HG03571 (cell line): ENCODE measurements at regions not wholly inside any gene's neighbourhood (a gene's known extent, or its start where the extent isn't known, plus 50 kb on each side); places are given as distances from the start of the nearest gene placed in this dataset.

Experiments used
- ATAC-seq: cut with Tn5 transposase; IDR thresholded peaks from one replicate; pipeline ENCODE4 v1.9.1; 2021; ENCODE audit not compliant: unreplicated experiment

DNA sequence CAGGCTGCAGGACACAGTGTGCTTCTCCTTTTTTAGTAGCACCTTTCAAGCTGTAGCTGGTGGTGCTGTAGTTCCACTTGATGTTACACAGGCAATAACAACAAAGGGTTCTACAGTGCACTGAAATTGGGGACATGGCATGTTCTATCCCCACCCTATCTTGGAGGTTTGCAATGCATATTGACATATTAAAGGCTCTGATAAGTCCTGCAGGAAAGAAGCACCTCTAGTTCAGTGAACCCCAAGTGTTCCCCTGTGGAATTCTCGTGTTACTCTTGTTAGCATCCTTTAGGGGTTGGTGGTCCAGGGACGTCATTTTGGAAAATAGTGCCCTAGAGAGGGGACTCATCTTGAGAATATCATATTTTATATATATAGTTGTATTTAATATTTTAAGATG, 337.6 kb downstream of the DHX35 start:
- ATAC-seq: no peak

DNA sequence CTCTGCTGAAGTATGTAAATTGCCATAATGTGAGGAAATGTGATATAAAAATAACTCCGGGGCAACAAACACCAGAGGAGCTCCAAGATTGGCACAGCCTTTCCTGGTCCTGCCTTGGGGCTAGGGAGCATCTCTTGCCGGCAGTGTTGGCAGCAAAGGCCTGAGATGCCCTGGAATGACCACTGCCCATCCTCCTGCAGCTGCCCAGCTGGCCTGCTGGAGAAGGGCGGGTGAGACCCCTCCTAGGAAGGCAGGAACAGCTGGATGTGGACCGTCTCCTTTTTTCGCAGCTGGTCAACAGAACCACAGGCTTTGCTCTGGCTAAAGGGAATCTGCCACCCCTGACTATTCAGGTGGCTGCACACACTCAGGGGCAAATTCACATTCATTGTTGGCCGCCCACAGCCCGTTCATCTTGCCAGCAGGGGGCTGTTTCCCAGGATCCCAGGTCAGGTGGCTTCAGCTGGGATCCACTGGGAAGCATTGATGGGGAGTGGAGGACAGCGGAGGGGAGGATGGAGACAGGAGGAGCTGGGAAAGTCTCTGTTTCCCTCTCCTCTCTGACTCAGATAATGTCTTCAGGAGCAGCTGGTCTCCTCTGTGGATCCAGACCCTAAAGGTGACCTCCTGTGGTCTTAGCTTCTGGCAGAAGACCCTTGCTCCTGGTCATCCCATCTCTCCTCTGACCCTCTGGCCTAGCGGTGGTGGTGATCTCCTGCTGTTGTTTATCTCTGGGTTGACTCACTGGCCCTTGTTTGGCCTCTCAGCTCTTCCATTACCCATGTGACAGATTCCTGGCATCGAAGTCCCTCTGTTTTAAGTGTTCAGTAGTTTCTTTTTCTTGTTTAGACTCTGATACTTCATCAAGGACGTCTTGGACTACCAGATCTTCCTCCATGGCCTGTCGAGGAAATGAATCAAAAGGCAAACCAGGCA, 336.7 kb downstream of the DHX35 start:
- no peak for ATAC-seq

DNA sequence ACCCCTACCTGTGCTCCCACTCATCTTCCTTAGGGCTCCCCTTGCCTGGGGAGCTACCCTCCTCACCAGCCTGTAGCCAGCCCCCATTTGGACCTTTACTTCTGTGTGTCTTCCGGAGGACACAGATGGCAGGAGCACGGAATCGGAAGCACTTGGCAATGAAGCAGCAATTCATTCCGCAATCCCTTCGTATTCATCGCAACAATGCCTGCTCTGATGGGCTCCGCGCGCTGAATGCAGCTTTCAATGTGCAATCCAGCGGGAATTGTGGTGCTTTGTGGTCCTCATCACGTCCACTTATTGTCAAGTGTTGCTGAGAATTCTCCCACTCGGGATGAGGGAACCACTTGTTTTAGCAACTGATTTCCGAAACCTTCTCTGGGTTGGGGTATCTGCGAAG, 336.0 kb downstream of the DHX35 start:
- no peak for ATAC-seq

DNA sequence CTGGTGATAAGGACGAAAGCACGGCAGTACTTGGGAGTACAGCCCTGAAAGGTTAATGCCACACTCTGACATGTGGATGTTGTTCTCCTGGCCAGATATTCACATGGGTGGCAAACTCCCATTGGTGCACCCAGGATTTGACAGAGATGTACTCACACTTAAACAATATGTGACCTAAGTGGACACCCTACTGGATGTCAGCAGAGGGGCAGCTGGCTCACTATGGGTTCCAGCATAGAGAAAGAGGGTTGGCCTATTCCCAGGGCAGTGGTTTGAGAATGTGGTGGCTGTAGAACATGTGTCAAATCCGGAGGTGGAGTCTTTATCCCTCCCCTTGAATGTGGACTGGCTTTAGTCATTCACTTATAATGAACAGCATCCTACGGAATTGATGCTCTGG, 333.2 kb downstream of the DHX35 start:
- no peak for ATAC-seq

DNA sequence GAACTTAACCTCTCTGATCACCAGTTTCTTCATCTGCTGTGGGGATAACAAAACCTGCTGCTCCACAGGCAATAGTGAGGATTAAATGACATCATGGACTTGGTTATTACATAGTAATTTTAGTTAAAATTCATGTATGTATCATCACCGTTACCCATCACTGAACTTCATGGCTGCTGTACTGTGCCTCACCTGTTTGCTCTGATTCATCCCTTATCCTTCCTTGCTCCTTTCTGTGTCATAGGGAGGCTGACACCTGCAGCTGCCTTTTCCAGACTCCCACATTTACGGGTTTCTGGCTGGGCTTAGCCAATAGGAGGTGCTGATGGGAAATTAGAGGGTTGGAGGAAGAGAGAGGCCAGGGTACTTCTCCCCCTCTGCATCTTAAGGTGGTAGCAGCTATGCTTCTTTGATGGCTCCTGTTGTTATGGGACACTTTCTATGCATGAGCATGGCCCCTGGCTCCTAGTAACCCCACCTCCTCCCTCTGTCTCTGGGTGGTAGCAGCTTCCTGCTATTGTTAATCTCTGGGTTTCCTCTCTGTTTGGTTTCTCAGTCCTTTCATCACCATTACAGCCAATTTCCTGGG, 332.1 kb downstream of the DHX35 start:
- no peak for ATAC-seq

DNA sequence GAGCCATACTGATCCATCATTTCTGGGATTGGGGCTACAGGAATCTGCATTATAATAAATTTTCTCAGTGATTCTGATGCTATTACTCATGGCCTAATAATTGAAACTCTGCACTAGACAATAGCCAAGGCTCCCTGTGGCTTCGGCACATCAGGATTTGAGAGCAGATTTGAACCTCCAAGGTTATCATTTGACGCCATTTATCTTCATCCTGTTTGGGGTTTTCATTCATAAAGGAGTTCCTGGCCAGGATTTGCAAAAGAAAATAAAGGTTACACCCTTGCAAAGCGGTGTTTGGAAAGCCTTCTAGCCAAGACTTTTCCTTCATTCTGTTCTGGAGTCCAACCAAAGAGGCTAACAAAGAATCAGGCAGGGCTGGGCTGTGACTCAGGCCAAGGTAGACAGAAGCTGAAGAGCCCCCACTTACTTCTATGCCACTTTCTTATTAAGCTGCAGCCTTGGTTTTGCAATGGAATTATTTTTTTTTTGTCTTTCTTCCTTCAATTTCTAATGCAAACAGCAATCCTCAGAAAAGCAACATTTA, 330.1 kb downstream of the DHX35 start:
- ATAC-seq: no peak

DNA sequence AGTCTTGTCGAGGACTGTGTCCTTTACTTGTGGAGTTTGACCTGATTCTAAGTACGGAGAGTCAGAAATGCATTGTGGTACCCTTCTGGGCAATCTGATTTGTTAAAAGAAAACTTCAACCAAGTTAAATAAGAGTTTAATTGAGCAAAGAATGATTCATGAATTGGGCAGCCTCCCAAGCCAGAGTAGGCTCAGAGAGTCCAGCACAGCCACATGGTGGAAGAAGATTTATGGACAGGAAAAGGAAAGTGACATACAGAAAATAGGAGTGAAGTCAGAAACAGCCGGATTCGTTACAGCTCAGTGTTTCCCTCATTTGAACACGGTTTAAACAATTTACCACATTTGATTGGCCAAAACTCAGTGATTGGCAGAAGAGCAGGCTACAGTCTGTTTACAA, 329.2 kb downstream of the DHX35 start:
- no peak for ATAC-seq

DNA sequence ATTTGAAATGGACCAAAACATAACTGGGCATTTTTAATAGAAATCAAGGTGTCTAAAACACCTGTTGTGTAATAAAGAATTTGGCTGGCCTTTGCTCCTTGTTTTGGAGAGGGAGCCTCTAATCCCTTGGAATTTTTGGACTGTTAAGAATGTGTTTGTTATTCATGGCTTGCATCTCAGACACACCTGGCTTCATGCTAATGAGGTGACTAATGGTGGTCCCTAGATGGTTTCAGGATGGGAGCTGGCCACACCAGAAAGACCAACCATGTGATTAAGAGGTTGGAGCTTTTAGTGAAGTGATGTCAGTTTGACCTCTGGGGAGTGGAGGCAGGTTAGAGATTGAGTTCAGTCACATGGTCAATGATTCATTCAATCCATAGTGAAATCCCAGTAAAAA, 328.4 kb downstream of the DHX35 start:
- no peak for ATAC-seq

DNA sequence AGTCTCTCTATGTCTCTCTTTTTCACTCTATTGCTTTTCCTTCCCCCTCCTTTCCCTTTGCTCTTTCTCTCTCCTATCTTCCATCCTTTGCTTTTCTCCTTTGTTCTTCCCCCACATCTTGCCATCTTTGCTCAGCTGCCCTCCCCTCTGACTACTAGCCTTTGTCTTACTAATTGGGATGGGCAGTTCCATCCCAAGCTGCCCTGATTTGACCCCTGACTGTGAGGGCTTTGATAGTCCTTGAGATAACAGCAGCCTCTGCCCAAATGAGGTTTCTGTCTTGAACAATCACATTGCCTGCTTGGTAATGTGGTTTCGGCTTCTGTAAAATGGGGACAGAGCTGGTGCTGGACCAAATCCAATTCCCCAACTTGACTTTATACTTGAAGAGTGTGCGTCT, 327.7 kb downstream of the DHX35 start:
- no peak for ATAC-seq

DNA sequence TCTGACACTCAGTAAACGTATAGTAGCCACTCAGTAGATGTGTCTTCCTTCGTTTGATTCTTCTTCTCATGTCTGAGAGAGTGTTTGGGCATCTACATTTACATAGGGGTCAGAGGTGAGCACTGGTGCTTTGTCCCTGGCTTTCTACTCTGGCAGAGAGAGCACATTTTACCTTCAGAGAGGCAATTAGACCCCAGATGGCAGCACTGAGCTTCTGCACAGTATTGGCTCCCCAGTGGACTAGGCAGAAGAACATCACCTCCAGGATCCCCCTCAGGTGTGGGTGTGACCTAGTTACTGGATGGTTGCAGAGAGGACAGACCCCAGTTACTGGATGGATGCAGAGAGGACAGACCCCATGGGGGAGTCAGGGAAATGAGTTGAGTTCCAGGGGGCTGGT, 327.2 kb downstream of the DHX35 start:
- no peak for ATAC-seq

DNA sequence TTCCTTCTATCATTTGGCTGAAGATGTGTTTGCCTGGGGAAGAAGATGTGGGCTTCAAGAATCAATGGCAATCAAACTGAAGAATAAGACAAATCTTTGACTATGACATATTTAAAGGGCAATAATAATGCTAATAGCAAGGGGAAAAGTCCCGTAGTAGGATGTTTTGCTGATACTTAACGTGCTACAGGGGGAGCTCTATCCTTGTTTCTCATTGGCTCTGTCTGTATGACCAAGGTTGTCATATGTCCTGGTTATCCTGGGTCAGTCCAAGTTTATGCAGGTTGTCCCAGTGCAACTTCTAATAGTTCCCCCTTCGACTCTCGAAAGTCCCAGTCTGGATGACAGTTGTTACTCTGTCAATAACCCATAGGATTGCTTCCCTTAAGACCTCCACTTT, 321.3 kb downstream of the DHX35 start:
- no peak for ATAC-seq

DNA sequence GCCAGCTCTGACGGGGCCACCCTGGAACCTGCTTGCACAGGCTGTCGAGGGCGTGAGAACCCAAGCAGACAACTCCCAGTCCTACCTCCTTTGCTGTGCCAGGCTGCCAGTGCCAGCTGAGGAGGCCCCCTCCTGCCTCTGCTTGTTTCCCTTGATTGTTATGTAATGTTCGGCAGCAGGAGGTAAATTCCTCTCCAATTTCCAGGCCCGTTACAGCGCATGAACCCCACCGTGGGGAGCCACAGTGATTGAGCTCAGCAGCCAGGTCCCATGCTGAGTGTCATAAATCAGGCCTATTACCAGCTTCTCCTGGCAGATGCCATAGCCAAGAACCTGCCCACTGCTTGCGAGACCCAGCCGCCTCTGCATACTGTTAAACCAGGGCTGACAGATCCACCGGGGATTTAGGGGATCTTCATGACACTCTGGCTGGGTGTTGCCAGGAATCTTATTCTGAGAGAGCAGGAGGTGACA, 320.5 kb downstream of the DHX35 start:
- ATAC-seq: no peak

DNA sequence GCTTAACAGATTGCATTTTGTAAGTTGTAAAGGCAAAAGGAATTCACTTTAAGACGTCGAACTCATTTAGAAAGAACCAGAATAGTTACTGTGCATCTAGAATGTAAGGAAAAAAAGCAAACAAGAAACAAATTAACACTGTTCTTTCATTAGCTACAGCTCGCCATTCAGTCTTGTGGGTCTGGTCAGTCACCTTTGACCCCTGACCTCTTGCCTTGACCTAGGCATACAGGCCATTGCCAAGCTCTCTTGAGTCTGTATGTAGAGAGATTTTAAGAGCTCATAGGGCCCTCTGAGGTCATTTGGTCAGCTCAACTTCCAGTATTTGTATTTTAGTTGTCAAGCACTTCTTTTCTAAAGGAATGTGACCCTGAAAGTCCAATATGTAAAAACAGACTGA, 318.7 kb downstream of the DHX35 start:
- no peak for ATAC-seq

DNA sequence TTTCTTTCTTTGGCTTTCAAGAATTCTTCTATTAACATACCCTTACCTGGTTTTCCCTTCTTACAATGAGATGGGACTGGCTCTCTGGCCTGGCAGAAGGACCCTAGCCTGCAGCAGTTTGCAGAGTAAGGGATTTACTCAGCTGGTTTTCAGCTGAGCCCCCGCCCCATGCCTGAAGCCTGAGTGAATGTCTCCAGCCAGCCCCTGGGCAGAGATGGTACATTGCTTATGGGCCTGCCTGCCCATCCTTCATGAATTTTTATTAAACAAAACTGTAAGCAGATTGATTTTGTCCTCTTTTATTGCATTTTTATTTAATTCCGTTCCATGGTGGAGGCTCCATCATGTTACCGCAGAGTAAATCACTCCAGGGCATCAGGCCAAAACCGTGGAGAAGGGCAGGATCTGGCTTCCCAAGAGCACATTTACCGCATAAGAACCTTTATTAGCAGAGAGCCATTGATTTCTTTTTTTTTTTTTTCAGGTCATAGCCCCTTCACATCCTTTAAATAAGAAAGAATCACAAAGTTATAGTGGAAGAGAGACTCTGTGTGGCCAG, 316.2 kb downstream of the DHX35 start:
- no peak for ATAC-seq

DNA sequence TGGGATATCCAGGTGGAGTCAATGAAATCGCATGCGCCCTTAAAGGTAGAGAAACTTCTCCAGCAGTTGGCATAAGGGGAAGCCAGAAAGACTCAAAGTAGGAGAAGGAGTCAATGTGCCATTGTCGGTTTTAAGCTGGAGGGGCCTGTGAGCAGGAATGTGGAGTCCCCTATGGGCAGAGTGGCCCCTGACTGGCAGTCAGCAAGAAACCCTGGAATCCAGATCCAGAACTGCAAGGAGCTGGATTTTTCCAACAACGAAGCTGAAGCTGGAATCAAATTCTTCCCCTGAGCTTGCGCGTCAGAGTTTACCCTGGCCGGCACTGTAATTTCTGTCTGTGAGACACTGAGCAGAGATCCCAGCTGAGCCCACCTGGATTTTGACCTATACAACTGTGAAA, 315.0 kb downstream of the DHX35 start:
- ATAC-seq: no peak

DNA sequence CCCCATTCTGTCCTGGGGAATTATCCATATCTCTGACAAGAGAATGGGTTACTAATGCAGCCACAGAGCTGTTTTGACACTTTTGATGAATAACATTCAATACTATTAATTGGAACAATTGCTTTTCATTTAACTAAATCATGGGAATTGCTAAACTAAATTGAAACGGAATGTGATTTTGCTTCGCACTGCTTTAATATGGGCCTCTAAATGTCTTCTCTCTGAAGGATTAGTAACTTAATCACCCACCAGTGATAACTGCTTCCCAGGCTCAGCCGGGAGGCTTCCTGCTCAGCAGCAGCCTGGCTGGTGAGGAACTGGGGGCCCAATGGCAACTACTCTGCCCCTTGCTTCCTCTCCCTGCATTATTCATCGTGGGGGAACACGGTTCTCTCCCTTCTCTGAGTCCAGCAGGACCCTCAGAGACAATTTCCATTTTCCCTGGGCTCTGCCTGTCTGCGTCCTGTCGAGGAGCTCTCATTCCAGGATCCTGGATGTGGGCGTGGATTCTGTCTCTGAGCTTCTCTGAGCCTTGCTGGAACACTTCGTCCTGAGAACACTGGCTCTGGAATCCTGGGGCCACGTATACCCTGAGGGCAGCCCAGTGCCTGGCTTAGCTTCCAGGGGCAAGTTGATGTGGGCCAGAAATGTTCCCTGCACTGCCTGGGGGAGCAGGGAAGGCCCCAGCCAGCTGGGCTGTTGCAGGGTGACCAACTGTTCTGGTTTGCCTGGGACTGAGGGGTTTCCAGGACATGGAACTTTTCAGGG, 308.9 kb downstream of the DHX35 start:
- no peak for ATAC-seq

DNA sequence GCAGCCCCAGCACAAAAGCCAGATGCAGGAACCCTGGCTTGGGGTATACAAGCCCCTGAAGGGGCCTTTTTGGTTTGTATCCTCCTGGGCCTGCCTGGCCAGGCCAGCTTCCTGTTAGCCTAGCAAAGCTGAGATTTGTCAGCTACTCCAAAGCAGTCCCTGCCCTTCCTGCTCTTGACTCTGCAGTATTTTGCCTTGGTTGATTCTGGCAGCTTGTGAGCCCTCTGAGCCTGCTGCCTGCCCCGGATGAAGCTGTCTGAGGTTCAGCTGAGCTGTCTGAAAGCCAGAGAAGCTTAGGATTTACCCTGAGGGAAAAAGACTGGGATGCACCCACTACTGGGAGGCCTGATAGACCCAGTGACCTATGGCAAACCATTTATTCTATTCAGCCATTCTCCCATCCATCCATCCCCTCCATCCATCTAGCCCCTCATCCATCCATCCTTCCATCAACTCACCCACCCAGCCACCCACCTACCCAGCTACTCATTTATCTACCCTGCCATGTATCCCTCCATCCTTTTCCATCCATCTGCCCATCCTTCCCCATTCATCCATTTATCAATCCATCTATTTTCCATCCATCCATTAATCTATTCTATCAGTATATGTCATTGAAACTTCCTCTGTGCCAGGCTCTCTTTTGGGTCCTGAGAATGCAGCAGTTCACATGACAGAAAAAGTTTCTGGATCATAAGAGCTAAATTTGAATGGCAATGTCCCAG, 307.5 kb downstream of the DHX35 start:
- no peak for ATAC-seq

DNA sequence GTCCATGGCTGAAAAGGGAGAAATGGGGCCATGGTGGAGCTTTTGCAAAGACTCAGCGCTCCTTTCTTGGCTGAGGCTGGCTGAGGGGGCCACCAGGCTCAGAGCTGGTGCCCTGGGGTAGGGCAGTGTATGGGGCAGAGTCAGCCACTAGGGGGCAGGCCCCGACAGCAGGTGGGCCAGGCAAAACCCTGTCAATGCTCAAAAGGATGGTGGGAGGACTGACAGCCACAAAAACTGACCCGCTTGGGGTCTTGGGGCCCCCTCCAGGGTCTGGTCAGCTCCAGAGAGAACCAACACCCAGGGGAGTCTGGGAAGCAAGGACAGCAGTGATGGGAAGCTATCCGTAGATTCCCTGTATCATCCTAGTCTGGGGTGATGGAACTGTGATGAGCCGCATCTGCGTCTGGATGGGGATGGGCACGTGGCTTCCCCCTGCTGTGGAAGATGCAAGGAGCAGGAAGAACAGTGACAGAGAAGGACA, 306.9 kb downstream of the DHX35 start:
- no peak for ATAC-seq

DNA sequence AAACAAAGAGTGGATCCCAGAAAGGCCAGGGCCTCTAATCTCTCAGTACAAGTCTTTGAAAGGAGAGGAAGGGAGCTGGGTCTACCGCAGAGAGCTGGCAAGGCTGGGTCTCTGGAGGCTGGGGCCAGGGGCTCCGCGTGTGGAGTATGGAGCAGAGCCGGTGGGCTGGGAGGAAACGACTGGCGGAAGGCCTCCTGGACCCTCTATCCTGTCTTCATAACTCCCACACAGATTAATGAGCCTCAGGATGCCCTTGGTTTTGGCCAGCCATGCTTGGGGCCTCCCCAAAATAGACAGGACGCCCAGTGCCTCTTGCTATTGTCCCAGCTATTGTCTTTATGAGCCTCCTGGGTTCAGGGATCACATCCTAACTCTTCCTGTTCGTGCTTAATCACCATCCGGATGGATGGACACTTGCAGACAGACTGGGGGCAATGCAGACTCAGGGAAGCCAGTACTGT, 306.4 kb downstream of the DHX35 start:
- no peak for ATAC-seq

DNA sequence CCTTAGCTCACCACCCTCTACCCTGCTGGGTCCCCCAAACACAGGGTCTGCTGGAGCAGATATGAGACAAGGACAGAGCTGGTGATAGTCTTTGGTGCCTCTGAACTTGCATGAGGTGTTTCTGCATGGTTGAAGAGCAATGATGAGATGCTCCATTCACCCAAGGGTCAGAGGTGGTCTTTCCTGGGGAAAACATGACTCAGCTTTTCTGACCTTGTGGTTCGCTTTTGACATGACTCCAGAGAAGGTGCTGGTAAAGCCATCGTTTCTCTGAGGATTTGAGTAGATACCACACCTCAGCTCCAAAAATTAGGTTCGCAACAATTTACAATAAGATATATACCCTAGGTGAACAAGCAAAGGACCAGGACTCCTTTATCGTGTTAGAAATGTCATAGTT, 304.8 kb downstream of the DHX35 start:
- no peak for ATAC-seq
